Posterior vena cava (tissue), 2 donors: ENCODE measurements at regions not wholly inside any gene's neighbourhood (a gene's known extent, or its start where the extent isn't known, plus 50 kb on each side); places are given as distances from the start of the nearest gene placed in this dataset.
"Not testable (repeated sequence)": the region's sequence is repeated elsewhere in the genome, so short reads cannot be mapped to it uniquely, and the experiment has no call there.

Experiments used
- DNase-seq: peaks from one replicate; pipeline ENCODE4 v3.0.0-alpha.2; 2020; ENCODE audit warnings: low spot score
- intact Hi-C, 2 donors: fragments of 100-400 bp; cut with DNase I; formaldehyde crosslinking; loops; one replicate each; pipeline versions ENCODE4 v1.14.1 to v1.14.2; 2022 to 2023
- donor health status: DM: yes; HTN: yes; CAD: no.
- donor health status: DM: yes; HTN: yes; CAD: no.

GRCh38 chr16:79909571-79909970 lies 309.0 kb upstream of the MAF start:
- no peak for DNase-seq
- intact Hi-C loops = no loop called here

GRCh38 chr16:79903471-79903870 lies 302.9 kb upstream of the MAF start:
- intact Hi-C loops = no loop called here

DNA sequence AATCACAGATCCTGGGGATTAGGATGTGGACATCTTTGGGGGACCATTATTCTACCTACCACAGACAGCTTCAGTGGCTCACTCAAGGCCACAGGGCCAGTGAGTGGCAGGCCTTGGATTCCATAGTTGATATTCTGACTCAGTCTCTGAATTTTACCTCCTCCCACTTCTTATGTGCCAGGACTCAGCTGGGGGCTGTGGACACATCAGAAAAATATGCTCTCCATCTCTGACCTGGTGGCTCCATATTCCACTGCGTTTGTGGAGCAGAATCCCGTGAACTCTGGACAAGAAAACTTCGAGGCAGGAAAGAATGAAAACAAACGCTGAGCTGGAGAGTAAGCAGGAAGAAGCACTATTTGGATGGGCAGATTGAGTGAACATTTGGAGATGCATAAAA lies 301.8 kb upstream of the MAF start:
- no peak for DNase-seq
- intact Hi-C loops = no loop called here

More at GRCh38 chr16:79903471-79903870, 302.9 kb upstream of the MAF start:
- DNase-seq = no peak

DNA sequence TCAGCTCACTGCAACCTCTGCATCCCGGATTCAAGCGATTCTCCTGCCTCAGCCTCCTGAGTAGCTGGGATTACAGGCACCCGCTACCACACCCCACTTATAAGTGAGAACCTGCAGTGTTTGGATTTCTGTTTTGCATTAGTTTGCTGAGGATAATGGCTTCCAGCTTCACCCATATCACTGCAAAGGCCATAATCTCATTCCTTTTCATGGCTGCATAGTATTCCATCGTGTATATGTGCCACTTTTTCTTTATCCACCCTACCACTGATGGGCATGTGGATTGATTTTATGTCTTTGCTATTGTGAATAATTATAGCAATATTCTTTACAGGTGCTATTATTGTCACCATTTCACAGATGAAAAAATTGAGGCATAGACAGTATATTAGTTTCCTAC lies 301.0 kb upstream of the MAF start:
- intact Hi-C loops = no loop called here
- DNase-seq = no peak

DNA sequence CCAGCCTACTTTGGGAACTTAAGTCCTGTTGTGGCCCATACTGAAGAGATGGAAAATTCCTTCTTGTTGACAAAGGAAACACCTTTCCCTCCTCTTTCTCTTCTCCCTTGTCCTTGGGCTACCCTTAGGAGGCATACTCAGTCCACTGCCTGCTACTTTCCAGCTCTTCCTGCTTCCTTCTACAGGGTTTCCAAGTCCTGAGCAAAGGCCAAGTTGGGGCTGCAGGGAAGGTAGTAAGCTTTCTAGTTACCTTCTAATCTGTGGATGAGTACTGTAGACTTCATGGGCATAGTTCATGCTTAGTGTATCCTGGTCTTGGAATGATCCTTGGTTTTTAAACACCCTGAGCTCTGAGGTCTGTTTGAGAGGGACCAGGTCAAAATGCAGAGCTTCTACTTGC lies 299.2 kb upstream of the MAF start:
- DNase-seq = no peak
- intact Hi-C loops = no loop called here

- intact Hi-C loops = no loop called here
- no peak for DNase-seq
Measured at GRCh38 chr16:79899316-79899715, 298.8 kb upstream of the MAF start.

DNA sequence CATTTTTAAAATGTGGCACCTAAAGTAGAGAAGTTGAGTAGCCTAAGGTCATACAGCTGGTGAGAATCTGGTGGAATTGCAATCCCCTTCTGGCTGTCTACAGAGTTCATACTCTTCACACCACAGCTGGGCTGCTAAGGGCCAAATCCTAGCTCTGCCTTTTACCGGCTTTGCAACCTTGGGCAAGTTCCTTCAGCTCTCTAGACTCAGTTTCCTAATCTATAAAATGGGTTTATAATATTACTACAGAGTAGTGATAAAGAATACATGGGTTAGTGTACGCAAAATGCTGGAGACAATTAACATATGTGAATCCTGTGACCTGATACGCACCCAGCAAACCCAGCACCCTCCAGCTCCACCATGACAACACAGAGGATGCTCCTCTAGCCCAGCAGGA lies 298.2 kb upstream of the MAF start:
- intact Hi-C loops = no loop called here
- no peak for DNase-seq

GRCh38 chr16:79897453-79898146 lies 297.1 kb upstream of the MAF start:
- intact Hi-C loops = no loop called here
- DNase-seq = no peak

GRCh38 chr16:79897104-79897452 lies 296.5 kb upstream of the MAF start:
- intact Hi-C loops = no loop called here
- no peak for DNase-seq

- intact Hi-C loops = no loop called here
Measured at GRCh38 chr16:79895917-79896203, 295.3 kb upstream of the MAF start.

GRCh38 chr16:79895053-79895916 lies 294.7 kb upstream of the MAF start:
- intact Hi-C loops = no loop called here
- DNase-seq = no peak

More at GRCh38 chr16:79895917-79896203, 295.3 kb upstream of the MAF start:
- DNase-seq = no peak

- no peak for DNase-seq
- intact Hi-C loops = no loop called here
Measured at GRCh38 chr16:79893445-79893844, 292.9 kb upstream of the MAF start.

- intact Hi-C loops = no loop called here
- DNase-seq = no peak
Measured at GRCh38 chr16:79892278-79892677, 291.7 kb upstream of the MAF start.

- DNase-seq = no peak
- intact Hi-C loops = no loop called here
Measured at GRCh38 chr16:79891458-79891857, 290.9 kb upstream of the MAF start.

- DNase-seq = no peak
- intact Hi-C loops = no loop called here
Measured at GRCh38 chr16:79887541-79888540, 287.3 kb upstream of the MAF start.

- intact Hi-C loops = no loop called here
- DNase-seq = no peak
Measured at GRCh38 chr16:79885320-79885719, 284.8 kb upstream of the MAF start.

- intact Hi-C loops = no loop called here
- no peak for DNase-seq
Measured at GRCh38 chr16:79883494-79883893, 283.0 kb upstream of the MAF start.

DNA sequence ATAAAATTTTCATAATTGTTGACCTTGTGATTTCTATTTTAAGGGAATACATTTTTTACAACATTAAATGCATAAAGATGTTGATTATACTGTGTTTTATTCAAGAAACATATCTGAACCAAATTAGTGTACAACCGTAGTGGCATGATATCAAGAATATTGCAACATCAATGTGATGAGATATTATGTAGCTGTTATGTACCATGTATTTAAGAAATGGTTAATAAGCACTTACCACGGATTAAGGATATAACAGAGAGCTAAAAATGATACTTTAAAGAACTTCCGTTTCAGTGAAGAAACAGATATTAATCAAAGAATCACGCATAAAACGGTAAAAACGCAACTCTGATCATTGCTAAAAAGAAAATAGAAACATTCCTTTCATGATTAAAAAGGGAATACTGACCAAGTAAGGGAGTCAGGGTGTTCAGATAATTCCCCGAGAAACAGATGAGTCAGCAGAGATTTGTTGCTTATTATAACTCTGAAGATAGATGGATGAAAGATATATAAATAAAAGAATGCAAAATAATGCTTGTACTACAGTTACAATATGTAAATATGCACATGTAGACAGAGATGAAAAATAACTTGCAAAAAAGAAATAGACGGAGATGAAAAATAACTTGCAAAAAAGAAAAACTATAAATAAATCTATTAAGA lies 281.9 kb upstream of the MAF start:
- intact Hi-C loops = no loop called here
- no peak for DNase-seq

- intact Hi-C loops, DNase-seq: not testable (repeated sequence)
Measured at GRCh38 chr16:79881107-79881506, 280.6 kb upstream of the MAF start.
